NB4 (cell line): ENCODE measurements at regions not wholly inside any gene's neighbourhood (a gene's known extent, or its start where the extent isn't known, plus 50 kb on each side); places are given as distances from the start of the nearest gene placed in this dataset.

ENCODE experiments used
- CTCF ChIP-seq: IDR thresholded peaks from one replicate; pipeline ENCODE4 v1.5.1; 2012; ENCODE audit warnings: low read depth, low read length
- MAX ChIP-seq: IDR thresholded peaks from 2 replicates; pipeline ENCODE4 v1.6.1; 2011; ENCODE audit warnings: low read depth, low read length
- MYC ChIP-seq: IDR thresholded peaks from 2 replicates; pipeline ENCODE4 v1.6.1; 2011; ENCODE audit warnings: low read depth, low read length
- POLR2A ChIP-seq: IDR thresholded peaks from 2 replicates; pipeline ENCODE4 v1.6.1; 2011; ENCODE audit warnings: mild to moderate bottlenecking; ENCODE audit not compliant: insufficient read length; ENCODE audit errors: extremely low read depth

DNA sequence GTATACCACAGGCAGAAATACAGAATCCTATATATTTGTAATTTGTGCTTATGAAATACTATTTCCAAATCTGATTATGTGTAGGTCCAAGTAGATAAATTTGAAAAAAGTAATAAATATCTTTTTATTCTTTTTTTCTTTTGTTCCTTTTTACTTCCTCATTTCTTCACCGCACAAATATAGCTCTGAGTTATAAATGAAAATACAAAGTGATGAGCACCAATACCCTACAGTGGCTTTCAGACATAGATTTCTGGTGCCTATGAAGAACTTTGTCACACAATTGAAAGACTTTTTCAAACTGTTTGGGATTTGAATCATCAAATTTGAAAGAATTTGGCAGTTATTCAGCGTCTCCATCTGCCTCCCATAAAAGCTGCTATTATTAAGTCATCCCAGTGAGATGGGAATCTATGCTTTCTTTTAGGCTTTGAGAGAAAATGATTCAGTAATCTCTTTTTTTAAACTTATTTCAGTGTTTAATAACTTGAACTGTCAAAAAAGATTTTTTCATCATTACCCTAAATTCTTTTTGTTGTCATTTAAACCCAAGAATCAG lies 363.6 kb upstream of the GOLIM4 start:
- TF ChIP-seq POLR2A (no peak), MYC (no peak), CTCF (no peak), MAX (no peak)
